ENCODE measurements at regions not wholly inside any gene's neighbourhood (a gene's known extent, or its start where the extent isn't known, plus 50 kb on each side); places are given as distances from the start of the nearest gene placed in this dataset.
"Not testable (repeated sequence)": the region's sequence is repeated elsewhere in the genome, so short reads cannot be mapped to it uniquely, and the experiment has no call there.

DNA sequence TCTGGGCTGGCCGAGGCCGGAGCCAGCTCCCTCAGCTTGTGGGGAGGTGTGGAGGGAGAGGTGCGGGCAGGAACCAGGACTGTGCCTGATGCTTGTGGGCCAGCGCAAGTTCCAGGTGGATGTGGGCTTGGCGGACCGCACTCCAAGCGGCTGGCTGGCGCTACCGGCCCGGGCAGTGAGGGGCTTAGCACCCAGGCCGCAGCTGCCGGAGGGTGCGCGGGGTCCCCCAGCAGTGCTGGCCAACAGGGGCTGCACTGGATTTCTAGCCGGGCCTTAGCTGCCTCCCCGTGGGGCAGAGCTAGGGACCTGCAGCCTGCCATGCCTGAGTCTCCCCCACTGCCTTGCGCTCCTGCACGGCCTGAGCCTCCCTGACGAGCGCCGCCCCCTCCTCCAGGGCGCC lies 242.8 kb downstream of the CCSER2 start:
- no peak for DNase-seq

DNA sequence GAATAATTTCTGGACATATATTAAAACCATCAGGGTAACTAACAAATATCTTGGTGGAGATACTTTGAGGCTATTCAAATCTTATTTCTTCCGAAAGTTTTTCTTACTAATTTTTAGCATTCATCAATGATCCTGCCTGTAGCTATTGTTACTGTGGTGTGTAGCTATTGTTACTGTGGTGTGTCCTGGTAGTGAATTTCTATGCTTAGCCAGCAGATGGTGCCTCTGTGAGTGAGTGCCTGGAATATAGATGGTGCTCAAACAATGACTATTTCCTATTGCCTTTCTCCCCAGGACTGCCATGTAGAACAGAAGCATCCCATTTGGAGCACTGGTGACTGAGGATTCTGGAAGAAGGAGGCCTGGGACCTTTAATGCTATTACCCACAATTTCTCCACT lies 245.7 kb downstream of the CCSER2 start:
- DNase-seq: no peak

DNA sequence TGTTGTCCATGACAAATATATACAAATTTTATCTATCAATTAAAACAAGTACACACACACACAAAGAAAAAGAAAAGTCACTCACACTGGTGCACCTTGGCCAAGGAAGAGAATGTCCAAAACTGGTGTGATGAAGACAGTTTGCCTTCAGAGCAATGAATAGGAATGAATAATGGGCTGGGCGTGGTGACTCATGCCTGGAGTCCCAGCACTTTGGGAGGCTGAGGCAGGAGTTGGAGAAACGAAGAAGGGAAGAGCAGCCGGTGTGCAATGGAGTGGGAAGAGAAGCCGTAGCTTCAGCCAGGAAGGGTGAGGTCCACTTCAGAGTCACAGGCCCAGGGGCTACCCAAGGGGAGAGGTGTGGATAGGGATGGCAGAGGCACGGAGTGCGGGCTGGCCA lies 253.6 kb downstream of the CCSER2 start:
- DNase-seq: no peak

DNA sequence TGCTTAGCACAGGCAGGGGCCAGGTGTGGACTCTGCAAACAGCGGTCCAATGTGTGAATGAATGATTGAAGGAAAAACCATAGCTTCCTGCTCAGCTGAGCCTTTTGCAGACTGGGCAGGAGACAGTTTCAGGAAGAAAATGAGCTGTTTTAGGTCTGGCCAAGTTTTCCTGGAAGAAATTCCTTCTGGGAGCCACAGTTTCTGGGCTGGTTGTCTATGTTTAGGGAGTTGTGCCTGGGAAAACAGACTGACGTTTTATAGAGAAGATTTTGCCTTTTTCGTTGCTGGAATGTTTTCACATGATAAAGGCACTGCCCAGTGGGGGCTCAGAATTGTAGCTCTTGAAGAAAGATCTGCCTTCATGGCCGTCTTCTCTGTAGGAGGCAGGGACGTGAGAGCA lies 255.1 kb downstream of the CCSER2 start:
- no peak for DNase-seq

DNA sequence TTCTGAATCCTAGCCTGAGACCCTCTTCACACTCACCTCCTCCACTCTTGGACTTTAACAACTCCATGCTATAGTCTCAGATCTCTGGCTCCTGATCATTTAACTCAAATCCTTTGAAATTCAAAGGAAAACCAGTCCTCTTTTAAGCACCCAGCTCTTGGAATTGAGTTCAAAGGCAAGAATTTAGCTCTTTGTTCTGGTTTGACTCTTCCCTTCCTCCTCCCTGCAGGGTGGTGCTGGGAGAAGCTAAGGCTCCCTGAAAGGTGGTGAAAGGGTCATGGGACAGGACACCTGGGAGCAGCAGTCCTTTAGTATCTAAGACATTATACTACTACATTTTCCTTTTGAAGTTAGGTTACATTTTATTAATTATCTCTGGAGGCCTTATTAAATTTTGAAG lies 259.4 kb downstream of the CCSER2 start:
- DNase-seq: no peak

DNA sequence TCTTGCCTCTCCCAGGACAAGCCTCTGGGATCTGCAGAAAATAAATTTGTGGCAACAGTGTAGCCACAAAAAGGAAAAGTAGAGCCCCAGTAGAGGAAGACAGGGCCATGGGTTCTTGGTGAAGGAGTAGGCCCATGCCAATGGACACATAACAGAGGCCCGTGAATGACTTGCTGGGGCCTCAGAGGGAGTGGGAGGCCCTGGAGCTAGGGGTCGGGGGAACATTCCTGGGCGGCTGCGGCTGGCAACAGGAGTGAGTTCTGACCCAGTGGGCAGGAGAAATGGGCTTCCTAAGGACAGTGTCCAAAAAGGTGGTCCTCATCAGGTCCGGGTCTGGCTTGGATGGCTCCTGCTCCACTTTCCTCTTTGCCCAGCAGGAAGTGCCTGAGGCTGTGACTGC lies 260.0 kb downstream of the CCSER2 start:
- no peak for DNase-seq

DNA sequence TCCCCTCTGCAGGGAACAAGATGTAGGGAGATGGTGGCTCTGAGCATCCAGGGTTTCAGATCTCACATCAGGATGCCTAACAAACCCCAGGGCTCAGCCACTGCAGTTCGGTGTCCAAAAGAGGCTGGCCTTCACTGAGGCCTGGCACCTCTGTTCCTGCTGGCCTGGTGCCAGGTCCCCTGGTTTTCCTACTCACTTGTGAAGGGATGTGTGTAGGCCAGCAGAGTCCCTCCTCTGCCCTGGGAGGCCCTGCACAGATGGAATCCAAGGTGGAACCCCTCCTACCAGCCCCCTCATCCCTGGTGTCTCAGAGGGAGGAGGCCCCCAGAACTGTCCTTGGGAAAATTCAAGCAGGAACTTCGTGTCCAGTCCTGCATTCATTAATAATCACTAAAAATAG lies 260.6 kb downstream of the CCSER2 start:
- DNase-seq: no peak

DNA sequence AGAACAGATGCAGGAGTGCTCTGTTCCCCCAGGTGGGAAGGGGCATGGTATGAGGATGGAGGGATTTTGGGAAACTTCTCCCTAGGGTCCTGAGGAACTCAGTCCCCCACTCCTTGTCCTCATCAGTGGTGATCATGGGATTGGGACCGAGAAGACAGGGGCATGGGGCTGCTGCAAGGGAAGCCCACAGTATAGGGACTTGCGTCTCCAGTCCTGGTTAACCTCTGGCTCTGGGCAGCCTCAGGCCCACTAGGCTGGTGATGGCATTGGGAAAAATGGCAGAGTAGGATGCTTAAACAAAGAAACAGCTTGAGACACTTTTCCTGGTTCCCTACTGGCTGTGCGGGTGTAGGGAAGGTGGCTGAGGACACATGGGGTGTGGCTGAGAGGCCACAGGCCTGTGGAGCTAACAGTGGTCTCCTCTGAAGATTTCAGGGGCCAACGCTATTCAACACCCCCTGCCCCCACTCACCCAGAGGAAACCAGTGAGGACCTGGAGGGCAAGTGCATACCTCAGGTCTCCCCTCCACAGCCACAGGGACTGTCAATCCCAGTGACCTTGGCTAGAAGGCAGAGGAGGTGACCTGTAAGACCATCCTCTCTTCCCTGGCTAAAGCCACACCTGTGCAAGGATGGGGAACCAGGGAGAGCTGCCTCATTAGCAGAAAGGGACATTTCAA lies 261.3 kb downstream of the CCSER2 start:
- no peak for DNase-seq

DNA sequence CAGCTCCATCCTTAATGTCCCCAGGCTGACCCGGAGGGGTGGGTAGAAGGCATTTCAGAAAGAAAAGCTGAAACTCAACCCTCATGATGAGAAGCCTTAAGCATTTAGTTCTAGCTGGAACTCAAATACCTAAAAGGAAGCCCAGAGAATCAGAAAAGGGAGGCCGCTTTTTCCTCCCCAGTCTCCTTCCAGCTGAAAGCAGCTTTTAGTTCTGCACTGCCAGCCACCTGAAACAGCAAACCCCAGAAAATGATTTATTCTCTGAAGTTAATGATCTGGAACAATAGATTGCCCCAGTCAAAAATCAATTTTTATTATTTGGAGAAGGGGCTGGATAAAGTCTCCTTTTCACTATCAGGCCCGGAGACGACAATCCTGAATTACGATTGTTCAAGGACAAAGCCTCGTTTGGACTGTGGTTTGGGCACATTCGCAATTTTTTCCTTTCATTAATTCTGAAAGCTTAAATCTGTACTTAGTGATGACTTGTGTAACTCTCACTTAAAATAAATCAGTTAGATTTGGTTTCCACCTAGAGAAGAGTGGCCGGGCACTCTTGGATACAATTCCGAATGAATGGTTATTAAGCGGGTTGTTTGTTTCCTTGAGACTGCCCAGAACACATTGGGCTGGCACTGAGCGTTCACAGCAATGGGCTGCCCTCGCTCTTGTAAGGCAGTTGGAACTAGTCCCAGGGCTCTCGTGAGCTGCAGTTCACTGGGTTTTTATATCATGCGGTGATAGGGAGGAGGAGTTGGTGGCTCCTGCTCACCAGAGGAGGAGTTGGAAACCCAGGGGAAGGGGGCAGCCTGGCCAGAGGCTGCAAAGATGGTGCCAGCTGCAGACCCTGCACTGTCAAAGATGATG lies 262.2 kb downstream of the CCSER2 start:
- no peak for DNase-seq

DNA sequence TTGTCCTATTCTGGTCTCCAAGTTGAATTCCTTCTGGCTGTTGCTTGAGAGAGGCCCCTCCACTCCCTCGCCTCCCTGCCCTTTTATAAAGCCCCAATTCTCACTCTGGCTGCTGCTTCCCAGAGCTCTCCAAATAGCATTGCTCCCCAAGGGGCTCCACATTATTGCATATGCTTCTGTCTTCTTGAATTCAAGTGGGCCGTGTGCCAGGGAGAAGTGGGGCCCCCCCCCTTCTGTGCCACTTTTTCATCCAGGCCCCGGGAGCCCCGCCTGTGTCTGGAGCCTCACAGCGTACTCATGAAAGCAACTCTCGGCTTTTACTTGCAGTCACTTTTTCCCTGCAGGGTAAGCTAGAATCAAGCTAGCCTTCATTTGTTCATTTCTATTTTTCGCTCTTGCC lies 265.1 kb downstream of the CCSER2 start:
- DNase-seq: no peak

DNA sequence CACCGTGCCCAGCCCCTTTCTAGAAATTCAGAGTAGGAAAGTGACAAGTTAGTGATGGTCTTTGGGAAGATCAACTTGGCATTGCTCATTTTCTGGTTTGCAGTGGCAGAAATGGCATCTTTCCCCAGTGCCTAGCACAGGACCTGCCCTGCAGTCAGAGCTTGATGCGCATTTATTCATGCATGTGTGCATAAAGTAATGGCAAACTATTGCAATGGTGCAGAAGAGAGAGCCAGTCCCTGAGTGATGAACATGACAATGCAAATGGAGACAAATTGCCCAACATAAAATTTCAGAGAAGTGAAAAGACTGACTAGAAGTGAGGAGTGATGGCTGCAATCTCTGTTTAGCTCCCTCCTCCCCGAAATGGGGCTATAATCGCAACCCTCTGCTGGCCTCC lies 268.2 kb downstream of the CCSER2 start:
- DNase-seq: no peak

DNA sequence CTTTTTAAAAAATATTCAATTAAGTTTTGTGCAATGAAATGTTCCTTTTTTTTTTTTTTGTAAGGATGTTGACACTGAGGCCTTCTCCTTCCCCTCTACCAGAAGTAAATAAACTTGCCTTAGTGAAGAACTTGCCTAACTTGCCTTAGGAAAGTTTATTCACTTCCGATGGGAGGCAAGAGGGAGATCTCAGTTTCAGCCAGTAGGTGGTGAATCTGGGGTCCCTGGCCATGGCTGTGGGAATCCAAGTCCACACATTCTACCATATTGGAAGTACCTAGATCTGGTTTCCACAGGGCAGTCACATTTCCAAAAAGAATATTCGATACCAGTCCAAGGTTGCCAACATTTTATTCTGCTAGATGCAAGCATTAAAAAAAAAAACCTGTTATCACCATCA lies 270.9 kb downstream of the CCSER2 start:
- DNase-seq: no peak

DNA sequence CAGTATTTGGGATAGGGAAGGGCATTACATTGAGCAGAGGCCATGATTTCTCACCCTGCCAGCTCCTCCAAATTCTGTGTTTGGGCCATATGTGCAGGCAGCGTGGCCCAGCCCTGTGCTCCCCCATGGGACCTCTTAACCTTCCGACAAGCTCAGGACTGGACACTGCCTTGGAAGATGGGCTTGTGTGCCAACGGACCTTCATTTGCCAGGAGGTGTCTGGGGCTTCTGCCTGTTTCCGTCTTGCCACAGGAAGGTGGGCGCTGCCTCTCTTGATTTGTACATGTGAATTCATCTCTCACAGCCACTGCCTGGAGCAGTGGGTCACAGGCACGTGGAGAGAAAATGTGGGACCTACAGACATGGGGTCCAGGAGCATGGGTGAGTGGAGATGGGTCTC lies 272.6 kb downstream of the CCSER2 start:
- no peak for DNase-seq

DNA sequence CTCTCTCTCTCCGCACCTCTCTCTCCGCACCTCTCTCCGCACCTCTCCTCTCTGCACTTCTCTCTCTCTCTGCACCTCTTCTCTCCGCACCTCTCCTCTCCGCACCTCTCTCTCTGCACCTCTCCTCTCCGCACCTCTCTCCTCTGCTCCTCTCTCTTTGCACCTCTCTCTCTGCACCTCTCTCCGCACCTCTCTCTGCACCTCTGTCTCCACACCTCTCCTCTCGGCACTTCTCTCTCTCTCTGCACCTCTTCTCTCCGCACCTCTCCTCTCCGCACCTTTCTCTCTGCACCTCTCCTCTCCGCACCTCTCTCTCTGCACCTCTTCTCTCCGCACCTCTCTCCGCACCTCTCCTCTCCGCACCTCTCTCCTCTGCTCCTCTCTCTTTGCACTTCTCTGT lies 274.2 kb downstream of the CCSER2 start:
- DNase-seq: not testable (repeated sequence)

DNA sequence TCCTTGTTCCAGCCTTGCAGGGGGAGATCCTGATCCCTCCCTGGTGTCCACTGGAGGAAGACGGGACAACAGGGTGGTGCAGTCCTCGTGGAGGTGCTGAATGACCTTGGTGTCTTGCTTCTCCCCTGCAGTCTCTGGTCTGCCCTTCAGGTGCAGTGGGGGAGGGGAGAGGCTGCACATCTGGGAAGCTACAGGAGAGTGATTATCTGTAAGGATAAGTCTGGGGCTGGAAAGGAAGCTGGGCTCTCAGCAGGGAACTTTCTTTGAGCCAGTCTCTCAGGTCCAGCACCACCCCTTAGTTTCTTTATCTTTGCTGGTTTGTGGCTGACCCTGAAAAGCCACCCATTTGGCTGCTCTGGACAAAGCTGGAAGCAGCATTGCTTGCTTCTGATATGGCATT lies 275.6 kb downstream of the CCSER2 start:
- no peak for DNase-seq

DNA sequence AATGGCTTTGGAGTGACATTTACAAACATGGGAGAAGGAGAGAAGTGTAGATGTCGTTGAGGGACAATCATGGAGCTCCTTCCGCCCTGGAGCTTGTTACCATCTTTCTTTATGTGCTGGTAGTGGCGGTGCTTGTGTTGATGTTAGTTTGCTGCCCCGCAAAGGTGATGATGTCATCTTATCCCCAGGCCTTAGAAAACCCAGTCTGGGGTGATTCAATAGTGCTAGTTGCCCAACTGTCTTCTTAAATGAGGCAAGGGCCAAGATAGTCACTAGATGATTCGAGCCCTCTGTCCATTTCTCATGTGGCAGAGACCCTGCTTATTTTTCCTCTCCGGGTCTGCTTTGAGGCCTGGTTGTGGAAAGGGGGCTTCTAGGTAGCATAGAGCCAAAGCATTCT lies 277.4 kb downstream of the CCSER2 start:
- no peak for DNase-seq

DNA sequence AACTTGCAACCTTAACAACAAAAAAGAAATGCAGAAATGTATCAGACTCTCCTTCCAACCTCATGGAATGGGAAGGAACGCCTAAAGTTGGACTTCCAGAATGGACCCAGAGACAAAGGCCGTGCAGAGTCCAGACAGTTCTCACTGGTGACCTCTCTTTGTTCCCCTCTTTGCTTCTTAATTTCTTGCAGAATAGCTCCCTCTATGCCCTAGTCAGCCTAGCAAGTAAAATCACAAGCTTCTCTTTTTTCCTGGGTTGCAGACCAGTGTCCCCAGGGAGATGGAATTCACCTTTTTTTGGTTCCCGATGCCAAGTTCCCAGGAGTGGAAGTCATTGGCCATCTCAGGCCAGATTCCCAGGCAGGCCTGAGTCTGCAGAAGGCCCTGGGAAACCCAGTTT lies 278.0 kb downstream of the CCSER2 start:
- no peak for DNase-seq

DNA sequence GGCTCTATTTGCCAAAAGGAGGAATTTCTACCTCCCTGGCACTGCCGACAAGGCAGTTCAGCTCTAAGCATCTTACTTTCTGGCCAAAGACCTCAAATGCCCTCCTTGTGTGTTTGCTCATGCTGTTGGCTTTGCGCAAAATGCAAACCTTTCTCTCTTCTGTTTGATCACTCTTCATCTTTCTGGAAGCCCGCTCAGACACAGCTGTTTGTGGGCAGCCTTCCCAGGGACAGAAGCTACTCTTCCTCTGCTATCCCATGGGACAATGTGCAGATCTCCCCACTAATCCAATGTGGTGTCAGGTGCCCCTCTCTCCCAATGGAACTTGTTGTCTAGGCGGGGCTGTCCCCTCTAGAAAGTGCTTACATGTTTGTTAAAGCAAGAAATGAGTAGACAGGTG lies 278.7 kb downstream of the CCSER2 start:
- no peak for DNase-seq

DNA sequence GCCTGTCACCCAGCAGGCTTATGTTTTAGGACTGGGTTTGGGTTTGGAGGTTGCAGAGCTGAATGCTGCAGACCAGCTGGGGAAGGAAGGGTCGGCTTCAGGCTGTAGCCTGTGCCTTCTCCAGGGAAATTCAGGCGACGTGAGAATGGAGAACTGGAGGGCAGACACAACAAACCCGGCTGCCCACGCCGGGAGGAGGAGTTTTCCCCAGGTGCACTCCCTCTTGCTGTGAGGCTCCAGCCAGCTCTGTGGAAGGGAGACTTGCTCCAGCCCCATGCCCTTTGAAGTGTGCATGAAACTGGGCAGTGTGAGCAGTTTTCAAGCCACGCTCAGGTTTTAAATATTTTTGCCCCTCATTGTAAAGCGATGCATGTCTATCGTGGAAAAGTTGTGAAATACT lies 279.1 kb downstream of the CCSER2 start:
- no peak for DNase-seq

DNA sequence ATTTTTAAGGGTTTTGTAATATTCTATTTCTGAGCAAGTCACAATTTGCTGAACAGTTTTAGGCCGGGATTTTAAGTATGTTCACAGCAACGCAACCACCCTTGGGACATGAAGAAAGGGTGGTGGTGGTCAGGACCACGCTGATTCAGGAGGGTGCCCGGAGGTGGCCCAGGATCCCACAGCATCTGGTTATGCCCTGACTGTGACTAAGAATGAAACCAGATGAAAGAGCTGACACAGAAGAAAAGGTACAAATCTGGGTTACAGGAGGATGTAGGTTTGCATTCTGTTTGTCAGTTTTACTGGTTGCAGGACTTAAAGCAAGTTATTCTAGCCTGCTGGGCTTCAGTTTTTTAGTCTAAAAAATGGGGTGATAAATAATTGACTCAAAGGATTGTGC lies 279.7 kb downstream of the CCSER2 start:
- no peak for DNase-seq

DNA sequence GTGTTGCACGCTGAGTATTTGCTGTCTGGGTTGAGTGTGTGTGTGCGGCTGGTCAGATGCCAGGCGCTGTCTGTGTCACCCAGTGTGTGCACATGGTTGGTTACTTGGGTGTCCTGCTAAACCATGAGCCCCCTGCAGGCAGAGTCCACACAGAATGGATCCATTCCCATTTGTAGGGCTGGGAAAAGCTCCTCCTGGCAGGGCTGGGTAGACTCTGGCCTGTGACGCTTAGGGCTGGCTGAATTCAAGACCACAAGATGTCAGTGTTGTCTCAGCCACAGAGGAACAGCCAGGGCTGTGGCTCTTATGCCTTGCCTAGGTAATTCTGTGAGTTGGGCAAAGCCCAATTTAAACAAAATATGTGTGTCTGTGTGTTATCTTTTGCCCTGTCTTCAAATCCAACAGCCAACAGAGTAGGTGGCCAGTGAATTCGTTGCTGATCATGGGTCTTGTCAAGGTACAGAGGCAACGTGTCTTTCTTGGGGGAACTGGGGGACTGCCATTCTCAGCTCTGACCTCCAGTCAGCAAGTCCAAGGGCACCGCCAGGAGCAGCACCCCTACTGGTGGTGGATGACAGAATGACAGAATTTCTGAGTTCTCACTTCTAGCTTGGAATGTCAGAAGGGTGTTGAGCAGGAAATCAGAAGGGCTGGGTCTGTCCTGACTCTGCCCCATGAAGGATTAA lies 285.1 kb downstream of the CCSER2 start:
- DNase-seq: peak in 2 of 14 donors; percentile 2 to 3

DNA sequence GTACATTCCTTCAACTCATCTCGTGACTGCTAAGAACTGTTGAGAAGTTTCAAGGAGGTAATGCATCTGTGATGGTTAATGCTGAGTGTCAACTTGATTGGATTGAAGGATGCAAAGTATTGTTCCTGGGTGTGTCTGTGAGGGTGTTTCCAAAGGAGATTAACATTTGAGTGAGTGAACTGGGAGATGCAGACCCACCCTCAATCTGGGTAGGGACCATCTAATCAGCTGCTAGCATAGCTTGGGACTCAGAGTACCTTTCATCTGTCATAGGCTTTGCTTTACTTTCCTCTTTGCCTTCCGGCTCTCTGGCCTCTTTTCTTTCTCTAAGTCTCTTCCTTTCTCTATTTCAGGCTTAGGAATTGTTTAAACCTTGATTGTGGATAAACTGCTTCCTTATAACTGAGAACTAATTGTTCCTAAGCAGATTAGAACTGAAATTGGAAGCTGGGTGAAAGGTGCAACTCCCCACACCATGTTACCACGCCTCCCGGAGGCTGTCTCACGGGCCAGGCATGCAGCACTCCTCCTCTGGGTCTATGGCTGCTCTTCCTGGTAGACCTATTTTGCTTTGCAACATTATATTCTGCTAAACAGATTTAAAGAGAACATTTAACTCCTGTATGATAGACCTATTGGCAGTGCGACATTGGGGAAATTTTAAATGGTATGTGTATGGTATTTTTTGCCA lies 298.2 kb downstream of the CCSER2 start:
- DNase-seq: no peak

DNA sequence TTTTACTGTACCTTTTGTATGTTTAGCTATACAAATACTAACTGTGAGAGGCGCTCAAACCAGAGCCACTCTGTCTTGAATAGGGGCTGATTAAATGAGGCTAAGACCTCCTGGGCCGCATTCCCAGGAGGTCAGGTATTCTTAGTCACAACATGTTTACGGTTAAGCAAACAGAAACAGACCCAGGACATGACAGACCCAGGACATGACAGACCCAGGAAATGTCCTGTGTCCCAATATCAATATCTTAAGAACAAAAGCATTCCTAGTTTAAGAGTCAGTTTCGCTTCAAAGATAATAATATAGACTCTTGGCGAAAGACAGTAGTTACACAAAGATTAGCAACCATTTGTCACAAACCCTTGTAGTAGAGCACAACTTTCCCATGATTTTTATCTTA lies 304.5 kb downstream of the CCSER2 start:
- no peak for DNase-seq

Measured in C1 segment of cervical spinal cord (tissue), 14 donors.